ENCODE measurements at regions not wholly inside any gene's neighbourhood (a gene's known extent, or its start where the extent isn't known, plus 50 kb on each side); places are given as distances from the start of the nearest gene placed in this dataset.

- TF ChIP-seq CSDC2 (CRISPR knock-in tag; IDR thresholded peaks at IDR 0.05), result no peak
- TF ChIP-seq CSRNP3 (CRISPR knock-in tag; IDR thresholded peaks at IDR 0.05), result no peak
- no peak for TF ChIP-seq ZNF70 (CRISPR knock-in tag; IDR thresholded peaks at IDR 0.05)
- no peak for TF ChIP-seq TCF4 (CRISPR knock-in tag; IDR thresholded peaks at IDR 0.05; ENCODE audit: borderline replicate concordance)
- TF ChIP-seq GLIS3 (CRISPR knock-in tag; IDR thresholded peaks at IDR 0.05), result no peak
- no peak for TF ChIP-seq SNAI2 (CRISPR knock-in tag; IDR thresholded peaks at IDR 0.05)
- no peak for TF ChIP-seq TSHZ2 (CRISPR knock-in tag; IDR thresholded peaks at IDR 0.05)
- no peak for TF ChIP-seq ISL1 (CRISPR knock-in tag; IDR thresholded peaks at IDR 0.05)
- no peak for TF ChIP-seq ZFP30 (CRISPR knock-in tag; IDR thresholded peaks at IDR 0.05)
- TF ChIP-seq, protein P1, sequence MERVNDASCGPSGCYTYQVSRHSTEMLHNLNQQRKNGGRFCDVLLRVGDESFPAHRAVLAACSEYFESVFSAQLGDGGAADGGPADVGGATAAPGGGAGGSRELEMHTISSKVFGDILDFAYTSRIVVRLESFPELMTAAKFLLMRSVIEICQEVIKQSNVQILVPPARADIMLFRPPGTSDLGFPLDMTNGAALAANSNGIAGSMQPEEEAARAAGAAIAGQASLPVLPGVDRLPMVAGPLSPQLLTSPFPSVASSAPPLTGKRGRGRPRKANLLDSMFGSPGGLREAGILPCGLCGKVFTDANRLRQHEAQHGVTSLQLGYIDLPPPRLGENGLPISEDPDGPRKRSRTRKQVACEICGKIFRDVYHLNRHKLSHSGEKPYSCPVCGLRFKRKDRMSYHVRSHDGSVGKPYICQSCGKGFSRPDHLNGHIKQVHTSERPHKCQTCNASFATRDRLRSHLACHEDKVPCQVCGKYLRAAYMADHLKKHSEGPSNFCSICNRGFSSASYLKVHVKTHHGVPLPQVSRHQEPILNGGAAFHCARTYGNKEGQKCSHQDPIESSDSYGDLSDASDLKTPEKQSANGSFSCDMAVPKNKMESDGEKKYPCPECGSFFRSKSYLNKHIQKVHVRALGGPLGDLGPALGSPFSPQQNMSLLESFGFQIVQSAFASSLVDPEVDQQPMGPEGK (CRISPR knock-in tag; IDR thresholded peaks at IDR 0.05; ENCODE audit: borderline replicate concordance), result no peak
- no peak for TF ChIP-seq ARNTL (CRISPR knock-in tag; IDR thresholded peaks at IDR 0.05; ENCODE audit: borderline replicate concordance, low read depth)
- TF ChIP-seq PPARA (CRISPR knock-in tag; IDR thresholded peaks at IDR 0.05; ENCODE audit: borderline replicate concordance), result no peak
- no peak for TF ChIP-seq ZC3H10 (CRISPR knock-in tag; IDR thresholded peaks at IDR 0.05)
- no peak for TF ChIP-seq RARB (CRISPR knock-in tag; IDR thresholded peaks at IDR 0.05)
- no peak for TF ChIP-seq OSR1 (CRISPR knock-in tag; IDR thresholded peaks at IDR 0.05)
- TF ChIP-seq ZNF8 (CRISPR knock-in tag; IDR thresholded peaks at IDR 0.05), result no peak
- TF ChIP-seq ZNF565 (CRISPR knock-in tag; conservative IDR thresholded peaks at IDR 0.05; ENCODE audit: low read depth), result no peak
- ATAC-seq, result no peak
These were observed 55.0 kb upstream of the CXXC4 start for GRCh38 chr4:104549736-104550135.

GRCh38 chr4:104559502-104559901, 64.8 kb upstream of the CXXC4 start:
- ATAC-seq, result no peak
- no peak for TF ChIP-seq ESRRG (CRISPR knock-in tag; IDR thresholded peaks at IDR 0.05)

DNA sequence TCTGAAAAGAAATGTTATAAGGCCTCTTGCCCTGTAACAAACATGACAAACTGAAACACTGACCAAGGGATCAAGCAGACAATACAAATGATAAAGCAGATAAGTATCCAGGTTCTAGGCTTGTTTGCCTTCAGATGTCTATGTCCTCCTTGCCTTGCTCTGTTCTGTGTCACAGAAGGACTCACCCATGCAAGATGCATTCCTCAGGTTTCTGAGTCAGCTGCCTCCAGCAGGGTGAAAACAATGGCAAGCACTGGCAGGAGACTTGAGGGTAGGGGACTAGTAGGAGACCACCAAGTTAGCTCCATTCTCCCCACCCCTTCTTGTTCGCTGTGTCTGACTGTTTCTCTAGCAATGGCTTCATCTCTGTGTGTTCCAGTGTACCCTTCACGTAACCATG, 76.6 kb upstream of the CXXC4 start:
- no peak for ATAC-seq
- TF ChIP-seq, protein P2, sequence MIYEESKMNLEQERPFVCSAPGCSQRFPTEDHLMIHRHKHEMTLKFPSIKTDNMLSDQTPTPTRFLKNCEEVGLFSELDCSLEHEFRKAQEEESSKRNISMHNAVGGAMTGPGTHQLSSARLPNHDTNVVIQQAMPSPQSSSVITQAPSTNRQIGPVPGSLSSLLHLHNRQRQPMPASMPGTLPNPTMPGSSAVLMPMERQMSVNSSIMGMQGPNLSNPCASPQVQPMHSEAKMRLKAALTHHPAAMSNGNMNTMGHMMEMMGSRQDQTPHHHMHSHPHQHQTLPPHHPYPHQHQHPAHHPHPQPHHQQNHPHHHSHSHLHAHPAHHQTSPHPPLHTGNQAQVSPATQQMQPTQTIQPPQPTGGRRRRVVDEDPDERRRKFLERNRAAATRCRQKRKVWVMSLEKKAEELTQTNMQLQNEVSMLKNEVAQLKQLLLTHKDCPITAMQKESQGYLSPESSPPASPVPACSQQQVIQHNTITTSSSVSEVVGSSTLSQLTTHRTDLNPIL (CRISPR knock-in tag; IDR thresholded peaks at IDR 0.05; ENCODE audit: low read depth), result no peak

DNA sequence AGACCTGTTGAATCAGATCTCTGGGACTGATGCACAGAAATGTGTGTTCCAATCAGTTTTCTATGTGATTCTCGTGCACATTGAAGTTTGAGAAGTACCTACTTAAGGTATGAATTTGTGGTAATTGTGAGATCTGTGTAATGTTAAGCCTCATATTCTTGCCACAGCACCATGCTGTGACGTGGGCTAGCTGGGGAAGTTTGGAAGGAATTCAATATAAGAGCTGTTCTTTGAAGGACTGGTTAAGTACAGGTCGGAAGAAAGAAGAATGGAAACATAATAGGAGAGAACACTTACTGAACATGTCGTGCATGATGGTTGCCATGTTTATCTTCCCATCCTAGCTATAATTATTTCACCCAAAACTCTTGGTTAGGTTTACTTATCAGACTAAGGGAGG, 79.7 kb upstream of the CXXC4 start:
- no peak for TF ChIP-seq GLIS3 (CRISPR knock-in tag; IDR thresholded peaks at IDR 0.05)
- no peak for TF ChIP-seq PPARA (CRISPR knock-in tag; IDR thresholded peaks at IDR 0.05; ENCODE audit: borderline replicate concordance)
- no peak for TF ChIP-seq CSRNP3 (CRISPR knock-in tag; IDR thresholded peaks at IDR 0.05)
- TF ChIP-seq, protein P1 (CRISPR knock-in tag; IDR thresholded peaks at IDR 0.05; ENCODE audit: borderline replicate concordance), result no peak
- no peak for ATAC-seq

Data from SK-N-SH treated with all-trans-retinoic acid at 6 μM for 48 hours (cell line).